ENCODE measurements at regions not wholly inside any gene's neighbourhood (a gene's known extent, or its start where the extent isn't known, plus 50 kb on each side); places are given as distances from the start of the nearest gene placed in this dataset.

GRCh38 chr3:159917141-159917540 is 71.5 kb upstream of the IL12A start:
- DNase-seq, result no peak

GRCh38 chr3:159919873-159920272 is 68.8 kb upstream of the IL12A start:
- no peak for DNase-seq

- DNase-seq, result no peak
Measured at GRCh38 chr3:159922193-159922840, 66.3 kb upstream of the IL12A start.

DNA sequence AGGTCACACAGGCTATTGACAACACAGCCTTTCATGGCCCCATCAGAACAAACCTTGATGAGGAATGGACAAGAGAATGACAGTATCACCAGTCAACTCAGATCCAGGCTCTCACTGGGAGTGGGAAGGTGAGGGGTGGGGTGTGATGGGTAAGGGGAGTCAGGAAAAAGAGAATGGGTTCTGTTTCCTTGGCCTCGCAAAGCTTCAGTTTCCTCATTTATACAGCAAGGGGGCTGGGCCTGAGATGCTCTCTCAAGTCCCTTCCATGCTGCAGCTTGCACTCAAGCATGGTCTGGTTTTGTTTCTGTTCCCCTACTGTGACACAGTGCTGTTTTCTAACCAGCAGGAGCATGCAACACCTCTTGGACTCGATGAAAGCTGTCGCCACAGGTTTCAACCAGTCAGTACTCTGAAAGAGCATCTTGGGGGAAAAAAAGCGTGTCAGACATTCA is 65.7 kb upstream of the IL12A start:
- DNase-seq, result peak in 1 of 3 experiments; percentile 32

DNA sequence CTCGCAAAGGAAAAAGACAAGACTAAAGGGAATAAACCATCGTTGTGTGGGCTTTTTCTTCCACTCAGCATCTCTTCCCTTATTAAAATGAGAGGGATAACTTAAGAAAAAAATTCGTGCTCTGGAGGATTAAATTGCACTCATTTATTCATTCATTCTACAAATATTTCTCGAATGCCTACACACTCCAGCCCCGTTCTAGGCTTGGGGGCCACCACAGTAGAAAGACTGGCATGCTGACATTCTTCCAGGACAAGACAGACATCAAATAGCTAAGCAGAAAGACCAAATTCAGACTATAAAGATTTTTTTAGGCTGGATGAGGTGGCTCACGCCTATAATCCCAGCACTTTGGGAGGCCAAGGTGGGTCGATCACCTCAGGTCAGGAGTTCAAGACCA is 65.3 kb upstream of the IL12A start:
- DNase-seq, result no peak

DNA sequence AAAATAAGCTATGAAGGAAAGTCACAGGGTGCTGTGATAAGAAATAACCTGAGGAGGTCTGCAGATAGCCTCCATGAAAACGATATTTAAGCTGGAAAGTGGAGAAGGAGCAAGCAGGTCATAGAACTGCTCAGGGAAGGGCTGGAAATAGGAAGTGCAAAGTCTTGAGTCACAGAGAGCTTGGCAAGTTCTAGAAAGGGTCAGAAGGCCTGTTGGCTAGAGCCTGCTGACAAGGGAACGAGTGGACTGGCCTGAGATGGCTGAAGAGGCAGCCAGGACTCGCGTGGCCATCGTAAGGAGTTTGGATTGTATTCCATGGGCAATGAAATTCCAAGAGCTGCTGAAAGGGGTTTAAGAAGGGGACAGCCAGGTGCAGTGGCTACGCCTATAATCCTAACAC is 64.7 kb upstream of the IL12A start:
- no peak for DNase-seq

GRCh38 chr3:159924411-159924810 is 64.2 kb upstream of the IL12A start:
- no peak for DNase-seq

GRCh38 chr3:159925248-159925647 is 63.4 kb upstream of the IL12A start:
- DNase-seq, result no peak

- DNase-seq, result no peak
Measured at GRCh38 chr3:159926573-159926972, 62.1 kb upstream of the IL12A start.

DNA sequence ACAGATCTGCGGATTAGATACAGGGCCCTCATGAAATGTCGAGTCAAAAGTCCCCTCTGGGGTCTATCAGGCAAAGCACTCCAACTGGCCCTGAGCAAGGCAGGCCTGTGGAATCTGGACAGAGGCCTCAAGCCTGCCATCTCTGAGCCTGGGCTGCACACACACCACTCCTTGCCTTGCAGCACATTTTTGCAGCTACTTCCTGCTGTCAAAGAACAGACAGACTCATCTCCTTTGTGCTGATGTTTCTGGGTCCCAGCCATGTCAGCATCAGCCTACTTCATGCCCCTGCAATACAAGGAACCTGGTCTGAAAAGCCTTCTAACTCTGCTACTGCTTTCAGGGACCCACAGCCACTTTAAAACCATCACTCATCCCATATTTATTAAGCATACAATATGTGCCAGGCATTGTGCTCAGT is 60.6 kb upstream of the IL12A start:
- DNase-seq, result no peak

GRCh38 chr3:159928666-159929065 is 60.0 kb upstream of the IL12A start:
- no peak for DNase-seq

DNA sequence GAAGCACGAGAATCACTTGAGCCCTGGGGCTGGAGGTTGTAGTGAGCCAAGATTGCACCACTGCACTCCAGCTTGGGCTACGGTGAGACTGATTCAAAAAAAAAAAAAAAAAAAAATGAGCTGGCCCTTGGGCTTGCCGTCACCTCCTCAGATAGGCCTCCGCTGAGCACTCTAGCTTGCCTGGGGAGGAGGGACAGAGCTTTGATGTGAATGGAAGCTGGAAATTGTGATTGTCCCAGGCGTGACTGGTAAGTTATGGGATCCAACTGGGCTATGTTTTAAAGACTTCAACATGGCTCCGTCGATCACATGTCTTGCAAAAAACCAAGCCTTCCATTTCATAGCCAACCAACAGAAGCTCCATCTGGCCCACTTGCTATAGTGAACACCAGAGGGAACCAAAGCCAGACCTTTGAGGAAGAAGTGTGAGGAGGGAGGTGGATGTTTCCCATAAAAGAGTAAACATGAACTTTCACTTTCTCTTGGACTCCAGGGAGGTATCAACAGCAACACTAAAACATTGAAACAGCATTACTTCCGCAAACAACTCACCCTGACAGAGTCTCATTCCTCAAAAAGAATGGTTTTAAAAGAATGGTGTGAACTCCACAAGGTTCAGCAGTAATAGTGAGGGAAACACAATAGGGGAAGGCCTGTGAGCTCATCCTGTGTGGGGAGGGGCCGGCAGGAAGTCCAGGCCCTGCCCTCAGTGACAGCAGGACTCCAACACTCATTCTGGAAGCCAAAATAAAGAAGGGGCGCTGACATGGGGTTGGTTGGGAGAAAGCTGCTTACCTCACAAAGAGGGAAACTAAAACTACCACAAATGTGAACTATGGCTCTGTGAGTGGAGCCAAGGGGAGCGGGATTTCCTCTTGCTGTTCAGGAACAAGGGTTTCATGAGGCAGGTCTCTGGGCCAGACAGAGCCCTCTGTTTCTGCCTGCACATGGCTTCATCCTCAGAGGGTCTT is 59.2 kb upstream of the IL12A start:
- peak in 1 of 3 experiments; percentile 32 for DNase-seq

DNA sequence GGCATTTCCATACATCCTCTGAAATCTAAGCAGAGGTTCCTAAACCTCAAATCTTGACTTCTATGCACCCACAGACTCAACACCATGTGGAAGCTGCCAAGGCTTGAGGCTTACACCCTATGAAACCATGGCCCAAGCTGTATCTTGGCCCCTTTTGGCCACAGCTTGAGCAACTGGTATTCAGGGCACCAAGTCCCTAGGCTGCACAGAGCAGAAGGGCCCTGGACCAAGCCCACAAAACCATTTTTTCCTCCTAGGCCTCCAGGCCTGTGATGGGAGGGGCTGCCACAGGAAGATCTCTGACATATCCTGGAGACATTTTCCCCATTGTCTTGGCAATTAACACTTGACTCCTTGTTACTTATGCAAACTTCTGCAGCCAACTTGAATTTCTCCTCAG is 54.4 kb upstream of the IL12A start:
- DNase-seq, result no peak

GRCh38 chr3:159936541-159936940 is 52.1 kb upstream of the IL12A start:
- no peak for DNase-seq

- no peak for DNase-seq
Measured at GRCh38 chr3:159937561-159938166, 51.0 kb upstream of the IL12A start.

- no peak for DNase-seq
Measured at GRCh38 chr3:159938714-159939113, 49.9 kb upstream of the IL12A start.

Data from NCI-H1417 (cell line).